NCI-H128 (cell line): ENCODE measurements at regions not wholly inside any gene's neighbourhood (a gene's known extent, or its start where the extent isn't known, plus 50 kb on each side); places are given as distances from the start of the nearest gene placed in this dataset.

Experiments
- DNase-seq: peaks from one replicate; lab custom pipeline; 2025; ENCODE audit not compliant: unreplicated experiment; lab: John Stamatoyannopoulos, UW

DNA sequence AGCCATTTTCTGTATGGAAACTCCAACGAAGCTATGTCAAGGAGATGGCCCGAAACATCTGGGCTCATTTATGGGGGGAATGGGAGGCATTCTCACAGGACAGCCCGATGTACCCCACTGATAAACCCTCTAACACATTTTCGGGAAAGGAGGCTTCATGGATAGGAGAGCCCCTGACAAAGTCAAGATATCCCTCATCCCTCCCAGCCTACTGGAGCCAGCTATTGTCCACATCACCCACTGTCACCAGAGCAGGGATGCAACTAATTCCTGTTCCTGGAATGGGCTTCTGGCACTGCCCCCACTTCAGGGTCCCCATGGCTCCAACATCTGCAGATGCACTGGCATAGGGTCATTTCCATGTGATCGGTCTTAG is 98.2 kb upstream of the BMPER start:
- DNase-seq = no peak

DNA sequence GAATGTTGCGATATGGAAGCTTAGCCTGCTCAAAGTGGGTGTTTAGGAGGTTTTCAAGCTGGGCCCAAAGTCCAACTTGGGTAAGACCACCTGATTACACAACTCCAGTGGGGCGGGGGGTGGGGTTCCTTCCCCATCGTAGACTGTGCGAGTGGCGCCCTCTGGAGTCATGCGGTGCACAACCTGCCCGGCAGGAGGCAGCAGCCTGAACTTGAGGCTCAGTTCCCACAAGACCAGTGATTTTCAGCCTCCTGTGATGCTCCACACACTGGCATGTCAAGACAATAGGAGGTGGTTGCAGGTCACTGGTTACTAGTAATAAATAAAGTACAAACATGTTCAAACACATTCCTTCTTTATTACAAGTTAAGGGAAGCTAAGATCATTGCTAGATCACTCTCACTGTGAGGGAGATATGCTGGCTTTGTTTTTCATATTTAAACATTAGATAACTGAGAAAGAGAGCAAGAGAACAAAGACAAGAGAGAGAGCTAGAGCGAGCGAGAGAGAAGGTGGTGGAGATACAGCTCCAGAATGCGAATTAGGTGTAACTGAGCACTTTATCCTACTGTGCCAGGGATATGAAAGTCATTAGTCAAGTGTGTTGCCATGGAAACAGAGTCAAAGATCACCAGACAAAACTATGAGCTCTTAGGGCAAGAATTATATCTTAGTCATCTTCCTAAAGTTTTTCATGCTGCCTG is 97.4 kb upstream of the BMPER start:
- no peak for DNase-seq

GRCh38 chr7:33809228-33809627 is 96.1 kb upstream of the BMPER start:
- no peak for DNase-seq

DNA sequence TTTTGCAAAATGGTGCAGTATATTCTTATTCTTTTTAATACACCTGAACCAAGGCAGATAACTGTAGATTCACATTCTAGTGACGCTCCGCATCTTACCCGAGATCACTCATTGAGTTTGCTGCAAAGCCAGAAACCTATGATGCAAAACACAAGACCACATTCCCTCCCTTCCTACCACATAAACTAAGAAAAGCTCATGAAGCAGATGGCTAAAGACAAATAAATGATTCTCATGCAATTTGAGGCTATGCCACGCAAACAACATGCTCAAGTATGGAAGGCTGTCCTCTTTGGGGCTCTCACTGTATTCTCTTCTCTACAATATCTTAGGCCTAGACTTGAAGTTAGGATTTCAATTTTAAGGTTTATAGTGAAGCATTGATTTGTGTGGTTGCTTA is 95.0 kb upstream of the BMPER start:
- no peak for DNase-seq

DNA sequence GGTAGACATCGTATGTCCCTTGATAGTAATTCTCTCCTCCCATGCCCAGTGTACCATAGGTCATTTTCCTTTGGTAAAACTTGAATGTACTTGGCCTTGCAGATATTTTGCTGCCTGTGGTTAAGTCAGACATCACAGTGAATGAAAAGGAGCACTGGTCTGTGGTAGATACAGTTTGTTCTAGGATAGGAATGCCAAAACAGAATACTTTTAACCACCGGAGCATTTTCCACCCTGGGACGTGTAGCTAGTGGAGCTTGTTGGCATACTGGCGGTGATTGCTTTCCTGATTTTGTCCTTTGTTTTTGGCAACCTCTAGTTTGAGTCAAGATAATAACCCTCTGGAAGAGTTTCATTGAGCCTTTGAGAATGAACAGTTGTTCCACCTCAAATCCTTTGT is 92.0 kb upstream of the BMPER start:
- DNase-seq = no peak

DNA sequence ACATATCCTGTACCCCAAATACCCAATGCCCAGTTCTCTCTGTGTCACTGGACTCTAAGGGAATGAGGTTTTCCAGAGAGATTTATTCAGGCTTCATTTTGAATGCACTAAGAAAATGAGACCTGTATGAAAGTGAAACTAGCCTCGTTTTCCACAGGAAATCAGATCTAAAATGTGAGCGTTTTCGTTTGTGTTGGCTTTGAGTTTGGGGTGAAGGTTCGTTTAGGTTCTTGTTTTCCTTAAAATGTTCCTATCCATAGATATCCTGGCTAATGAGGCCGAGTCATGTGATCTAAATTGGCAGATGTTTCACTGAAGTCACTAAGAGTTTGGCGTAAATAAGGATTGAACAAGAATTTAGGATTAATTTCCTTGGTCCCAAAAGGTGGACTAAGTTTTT is 90.9 kb upstream of the BMPER start:
- DNase-seq = no peak

- no peak for DNase-seq
Observed at GRCh38 chr7:33814936-33815335, 90.4 kb upstream of the BMPER start.

DNA sequence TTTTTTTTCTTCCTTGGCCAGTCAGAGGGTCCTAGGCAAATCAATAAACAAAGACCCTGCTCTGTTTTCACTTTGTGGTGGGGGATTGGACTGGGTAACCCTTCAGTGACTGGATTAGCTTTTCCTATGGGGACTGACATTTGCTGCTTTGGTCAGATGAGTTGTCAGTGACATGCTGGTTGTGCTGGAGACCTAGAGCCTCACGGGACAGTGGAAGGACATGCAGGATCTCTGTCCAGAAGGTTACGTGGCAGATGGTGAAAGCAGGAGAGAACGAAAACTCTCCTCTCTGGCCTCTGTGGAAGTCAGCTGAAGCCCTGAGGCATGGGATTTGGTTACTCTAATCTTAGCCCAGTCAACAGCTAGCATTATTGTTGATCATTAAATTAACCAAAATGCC is 90.0 kb upstream of the BMPER start:
- DNase-seq = no peak

DNA sequence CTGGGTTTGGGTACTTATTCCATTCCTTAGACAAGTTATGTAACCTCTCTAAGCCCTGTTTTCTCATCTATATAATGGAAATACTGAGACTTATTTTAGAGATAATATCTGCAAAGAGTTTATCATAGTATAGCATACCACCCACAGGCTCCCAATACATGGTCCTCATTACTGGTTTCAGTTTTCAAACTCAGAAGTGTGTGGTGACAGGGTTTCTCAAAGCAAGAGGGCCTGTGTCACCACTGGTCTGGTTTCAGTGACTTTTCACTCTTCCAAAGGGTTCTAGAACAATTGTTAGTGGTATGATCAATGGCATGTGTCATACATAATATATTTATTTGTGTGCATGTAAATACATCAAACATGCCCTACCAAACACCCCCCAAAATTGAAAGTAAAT is 89.2 kb upstream of the BMPER start:
- DNase-seq = no peak

GRCh38 chr7:33819658-33820057 is 85.7 kb upstream of the BMPER start:
- no peak for DNase-seq

GRCh38 chr7:33820206-33820605 is 85.1 kb upstream of the BMPER start:
- DNase-seq = no peak

DNA sequence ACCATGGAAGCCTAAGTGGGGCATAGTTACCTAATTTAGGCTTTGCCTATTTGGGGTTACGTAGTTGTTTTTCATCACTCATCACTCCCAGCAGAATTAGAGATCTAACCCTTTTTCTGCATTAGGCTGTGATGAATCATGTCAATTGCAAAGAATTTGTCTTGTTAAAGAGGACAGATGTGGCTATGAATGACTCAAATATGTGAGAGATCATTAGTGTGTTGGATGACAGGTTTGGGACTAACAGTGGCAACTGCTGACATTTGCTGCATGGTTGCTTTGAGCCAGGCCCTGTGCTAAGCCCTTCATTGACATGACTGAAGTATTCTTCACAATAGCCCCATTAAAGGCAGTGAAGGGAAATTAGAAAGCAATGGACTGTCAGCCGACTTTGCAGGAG is 83.4 kb upstream of the BMPER start:
- DNase-seq = no peak

DNA sequence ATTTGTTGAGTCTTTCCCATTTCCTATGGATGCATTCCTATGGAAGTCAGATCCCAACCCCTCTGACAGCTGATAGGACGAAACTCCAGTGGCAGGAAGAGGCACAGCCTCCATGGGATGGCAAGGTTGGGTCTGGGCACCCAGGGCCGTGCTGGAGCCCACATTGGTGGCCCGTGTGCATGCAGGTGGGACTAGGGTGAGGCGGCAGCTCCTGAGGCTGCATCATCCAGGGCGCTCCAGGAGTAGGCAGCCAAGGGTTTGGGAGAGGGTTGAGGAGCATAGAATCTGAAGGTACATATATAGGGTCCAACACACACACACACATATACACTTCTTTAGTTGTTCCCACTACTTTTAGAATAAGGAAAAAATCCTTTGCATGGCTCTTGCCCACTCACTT is 81.4 kb upstream of the BMPER start:
- no peak for DNase-seq

DNA sequence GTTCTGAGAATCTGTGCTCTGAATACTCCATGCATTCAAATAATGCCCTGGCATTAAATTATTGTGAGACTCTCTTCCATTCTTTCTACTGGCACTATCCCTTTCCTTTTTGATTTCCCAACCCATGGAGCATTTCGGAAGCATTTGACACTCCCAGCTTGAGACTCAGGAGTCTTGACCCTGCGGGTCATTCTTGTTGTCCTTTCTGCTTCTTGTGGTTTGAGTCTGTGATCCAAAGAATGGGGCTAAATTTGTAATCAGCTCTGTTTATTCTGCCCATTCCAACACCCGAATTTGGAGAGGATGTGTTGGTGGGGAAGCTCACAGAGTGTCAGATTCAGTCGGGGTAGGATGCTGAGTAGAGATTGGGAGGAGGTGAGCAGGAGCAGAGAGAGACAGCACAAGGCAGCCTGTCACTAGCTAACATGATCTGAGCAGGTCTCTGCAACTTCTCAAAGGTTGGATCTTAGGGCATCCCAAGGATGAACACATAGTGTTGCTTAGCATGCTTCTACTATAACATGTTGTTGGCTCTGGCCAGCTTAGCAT is 80.4 kb upstream of the BMPER start:
- DNase-seq = no peak

GRCh38 chr7:33825644-33826043 is 79.7 kb upstream of the BMPER start:
- DNase-seq = no peak

- DNase-seq = no peak
Observed at GRCh38 chr7:33829536-33829935, 75.8 kb upstream of the BMPER start.

- DNase-seq = no peak
Observed at GRCh38 chr7:33831389-33832141, 73.8 kb upstream of the BMPER start.

DNA sequence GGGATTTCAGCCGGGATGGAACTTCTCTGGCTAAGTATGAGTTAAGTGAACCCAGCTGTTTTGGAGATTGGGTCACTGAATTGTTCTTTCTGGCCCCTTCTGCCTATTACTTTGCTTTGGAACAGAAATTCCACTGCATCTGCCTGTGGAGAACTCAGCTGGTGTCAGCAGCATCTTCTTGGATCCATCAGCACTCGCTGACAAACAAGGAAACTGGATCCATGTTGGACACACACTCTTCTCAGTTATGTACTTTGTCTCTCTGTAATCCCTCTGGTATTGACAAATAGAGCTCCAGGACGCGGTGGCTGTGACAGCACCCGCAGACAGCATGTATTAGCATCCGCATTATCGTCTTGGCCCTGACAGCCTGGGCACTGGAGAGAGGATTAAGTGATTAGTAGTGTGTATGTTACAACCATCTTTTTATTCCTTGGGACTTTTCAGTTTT is 73.0 kb upstream of the BMPER start:
- DNase-seq = no peak

GRCh38 chr7:33836797-33837355 is 68.5 kb upstream of the BMPER start:
- no peak for DNase-seq

GRCh38 chr7:33837356-33837851 is 67.9 kb upstream of the BMPER start:
- DNase-seq = no peak

DNA sequence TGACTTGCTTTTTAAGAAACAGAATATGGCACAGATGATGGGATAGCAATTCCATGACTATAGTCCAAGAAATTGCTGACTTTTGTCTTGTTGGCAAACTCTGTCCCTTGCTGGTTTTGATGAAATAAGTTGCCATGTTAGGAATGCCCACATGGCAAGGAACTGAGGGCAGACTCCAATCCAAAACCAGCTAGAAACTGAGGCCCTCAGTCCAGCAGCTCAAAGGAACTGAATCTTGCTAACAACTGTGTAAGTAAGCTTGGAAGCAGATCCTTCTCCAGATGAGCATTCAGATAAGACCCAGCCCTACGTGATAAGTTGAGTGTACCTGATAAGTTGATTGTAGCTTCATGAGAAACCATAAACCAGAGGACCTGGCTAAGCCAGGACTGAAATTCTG is 64.3 kb upstream of the BMPER start:
- DNase-seq = no peak

GRCh38 chr7:33841705-33842129 is 63.6 kb upstream of the BMPER start:
- no peak for DNase-seq
